IPS DF 19.7 (cell line): ENCODE measurements at regions not wholly inside any gene's neighbourhood (a gene's known extent, or its start where the extent isn't known, plus 50 kb on each side); places are given as distances from the start of the nearest gene placed in this dataset.

Source experiments
- DNase-seq: peaks from one replicate; pipeline ENCODE4 v3.0.0-alpha.2; 2013; ENCODE audit warnings: low read depth, low spot score

DNA sequence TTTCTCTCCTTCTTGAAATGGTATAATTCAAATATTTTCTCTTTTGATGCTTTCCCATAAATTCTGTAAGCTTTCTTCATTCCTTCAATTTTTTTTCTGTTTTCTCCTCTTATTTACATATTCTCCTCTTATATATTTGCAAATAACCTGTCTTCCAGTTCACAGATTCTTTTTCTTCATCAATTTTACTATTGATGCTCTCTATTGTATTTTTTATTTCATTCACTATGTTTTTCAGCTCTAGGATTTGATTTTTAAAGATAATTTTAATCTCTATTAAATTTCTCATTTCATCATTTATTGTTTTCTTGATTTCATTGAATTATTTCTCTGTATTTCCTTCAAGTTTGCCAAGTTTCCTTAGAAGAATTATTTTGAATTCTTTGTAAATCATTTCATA, 54.0 kb upstream of the PRPS1L1 start:
- no peak for DNase-seq

DNA sequence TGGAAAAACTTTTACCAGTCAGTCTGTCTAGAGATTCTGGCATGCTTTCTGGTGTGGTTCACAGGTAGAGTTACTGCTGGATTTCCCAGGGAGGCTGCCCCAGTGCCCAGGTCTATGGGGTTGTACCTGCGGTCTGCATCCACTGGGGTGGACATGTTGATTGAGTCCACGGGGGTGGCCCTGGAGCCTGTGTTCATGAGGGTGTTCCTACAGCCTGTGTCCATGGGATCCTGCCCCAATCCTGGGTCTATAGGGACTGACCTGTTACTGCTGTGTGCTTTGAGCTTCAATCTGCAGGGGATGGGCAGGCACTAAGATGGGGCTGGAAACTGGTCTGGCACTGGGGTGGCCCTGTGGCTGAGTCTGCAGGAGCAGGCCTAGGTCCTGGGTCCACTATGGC, 54.5 kb upstream of the PRPS1L1 start:
- DNase-seq = no peak

DNA sequence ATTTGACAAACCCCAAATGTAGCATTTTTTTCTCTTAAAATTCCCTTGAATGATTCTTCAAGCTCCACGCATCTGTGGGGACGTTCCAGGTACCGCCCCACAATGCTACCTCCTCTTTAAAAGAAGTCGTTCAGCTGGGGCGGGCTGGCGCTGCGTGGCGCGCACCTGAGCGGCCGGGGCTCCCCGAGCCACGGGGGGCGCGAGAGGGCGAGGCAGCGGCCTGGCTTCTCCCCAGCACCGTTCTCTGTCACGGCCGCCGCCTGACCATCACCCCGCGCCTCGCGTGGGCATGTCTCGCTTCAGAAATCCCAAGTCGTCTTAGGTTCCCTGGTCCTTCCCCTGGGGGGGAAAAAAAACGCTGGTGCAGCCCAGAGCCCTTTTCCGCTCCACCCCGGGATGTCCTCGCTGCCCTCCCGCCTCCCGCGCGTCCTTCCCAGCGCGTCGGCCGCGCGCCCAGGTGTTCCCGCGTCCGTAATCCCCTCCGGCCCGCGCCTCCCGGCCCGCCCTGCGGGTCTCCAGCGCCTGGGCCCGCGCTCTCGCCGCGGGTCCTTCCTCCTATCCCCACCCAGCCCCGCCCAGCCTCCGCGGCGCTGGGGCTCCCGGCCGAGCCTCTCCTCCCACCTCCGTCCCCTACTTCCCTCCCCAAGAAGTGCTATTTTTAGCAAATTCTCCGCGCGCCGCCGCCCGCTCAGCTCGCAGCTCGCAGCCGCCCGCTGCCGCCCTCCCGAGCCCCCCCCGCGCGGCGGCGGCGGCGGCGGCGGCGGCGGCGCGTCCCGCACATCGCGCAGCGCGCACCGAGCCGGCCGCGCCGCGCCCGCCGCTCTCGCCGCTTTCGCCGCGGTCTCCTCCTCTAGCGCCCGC, 58.7 kb upstream of the PRPS1L1 start:
- DNase-seq = no peak

DNA sequence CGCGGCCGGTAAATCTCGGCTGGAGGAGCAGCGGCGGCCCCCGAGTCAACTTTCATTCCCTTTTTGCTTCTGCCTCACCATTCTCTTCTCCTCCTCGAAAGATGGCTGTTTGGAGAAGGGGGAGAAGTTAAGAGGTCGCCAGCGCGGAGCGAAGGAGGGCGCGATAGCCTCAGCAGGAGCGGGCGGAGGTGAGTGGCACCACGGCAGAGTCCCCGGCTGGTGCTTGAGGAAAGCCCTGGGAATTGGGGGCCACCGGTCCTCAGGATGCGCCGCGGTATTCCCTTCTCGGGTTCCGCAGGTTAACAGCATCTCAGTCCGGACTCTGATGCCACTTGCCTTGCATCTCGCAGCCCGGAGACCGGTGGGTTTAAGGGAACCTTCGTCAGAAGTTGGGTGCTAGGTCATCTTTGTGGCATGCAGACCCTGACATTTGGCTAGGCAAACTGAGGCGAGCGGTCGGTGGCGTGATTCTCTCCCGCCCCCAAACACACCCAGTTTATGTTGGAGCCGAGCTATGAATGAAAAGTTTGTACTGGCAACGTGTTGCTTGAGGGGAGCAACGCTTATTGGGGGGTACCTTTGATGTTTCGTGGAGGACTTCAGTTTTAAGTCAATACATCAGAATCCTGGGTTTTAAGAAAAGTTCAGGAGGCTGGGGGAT, 59.5 kb upstream of the PRPS1L1 start:
- DNase-seq = no peak

DNA sequence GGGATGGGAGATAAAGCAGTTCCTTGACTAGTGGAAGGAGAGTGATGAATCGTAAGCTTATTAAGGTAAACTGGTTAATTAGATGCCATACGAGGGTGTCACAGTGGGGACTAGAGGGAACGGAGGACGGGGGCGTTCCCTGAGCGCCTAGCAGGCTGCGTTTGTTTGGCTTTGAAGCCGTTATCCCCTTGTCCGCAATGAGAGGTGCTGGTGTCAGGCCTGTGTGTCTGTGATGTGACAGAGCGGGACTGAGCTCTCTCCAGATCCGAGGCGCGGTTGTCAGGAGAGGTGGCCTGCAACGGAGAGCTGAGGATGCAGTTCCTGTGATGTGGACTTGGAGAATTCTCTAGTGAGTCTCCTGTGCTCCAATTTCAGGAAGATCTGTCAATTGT, 60.0 kb upstream of the PRPS1L1 start:
- no peak for DNase-seq

DNA sequence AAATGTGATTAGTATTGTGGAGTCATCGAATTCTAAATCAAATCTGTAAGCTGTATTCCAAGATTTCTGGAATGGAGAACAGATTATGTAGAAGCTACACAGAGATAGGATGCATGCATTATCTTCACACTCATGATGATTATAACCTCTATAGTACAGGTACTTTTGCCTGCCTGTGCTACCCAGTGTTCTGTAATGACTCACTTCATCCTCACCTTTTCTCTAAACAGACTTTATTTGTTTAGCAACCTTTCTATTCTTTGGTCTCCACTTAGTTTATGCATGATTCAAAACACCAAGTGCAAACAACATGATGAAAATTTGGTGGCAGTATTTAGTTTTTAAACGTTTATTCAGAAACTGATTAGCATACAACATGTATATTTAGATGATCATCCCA, 68.4 kb upstream of the PRPS1L1 start:
- DNase-seq = no peak

DNA sequence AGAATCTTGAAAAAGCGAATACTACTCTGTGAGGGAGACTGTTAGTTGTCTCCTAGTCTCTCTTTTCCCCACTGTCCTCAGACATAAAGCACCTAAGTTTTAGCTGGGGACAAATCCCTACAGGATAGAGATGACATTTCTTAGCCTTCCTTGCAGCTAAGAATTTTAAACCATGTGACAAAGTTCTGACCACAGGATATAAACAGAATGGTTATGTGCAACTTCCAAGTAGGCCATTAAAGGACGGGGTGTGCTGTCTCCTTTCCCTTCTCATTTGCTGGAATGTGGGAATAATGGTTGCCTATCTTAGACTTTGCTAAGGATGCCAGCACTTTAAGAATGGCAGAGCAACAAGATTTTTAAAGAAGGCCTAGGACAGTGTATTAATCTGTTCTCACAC, 74.9 kb upstream of the PRPS1L1 start:
- DNase-seq = no peak

DNA sequence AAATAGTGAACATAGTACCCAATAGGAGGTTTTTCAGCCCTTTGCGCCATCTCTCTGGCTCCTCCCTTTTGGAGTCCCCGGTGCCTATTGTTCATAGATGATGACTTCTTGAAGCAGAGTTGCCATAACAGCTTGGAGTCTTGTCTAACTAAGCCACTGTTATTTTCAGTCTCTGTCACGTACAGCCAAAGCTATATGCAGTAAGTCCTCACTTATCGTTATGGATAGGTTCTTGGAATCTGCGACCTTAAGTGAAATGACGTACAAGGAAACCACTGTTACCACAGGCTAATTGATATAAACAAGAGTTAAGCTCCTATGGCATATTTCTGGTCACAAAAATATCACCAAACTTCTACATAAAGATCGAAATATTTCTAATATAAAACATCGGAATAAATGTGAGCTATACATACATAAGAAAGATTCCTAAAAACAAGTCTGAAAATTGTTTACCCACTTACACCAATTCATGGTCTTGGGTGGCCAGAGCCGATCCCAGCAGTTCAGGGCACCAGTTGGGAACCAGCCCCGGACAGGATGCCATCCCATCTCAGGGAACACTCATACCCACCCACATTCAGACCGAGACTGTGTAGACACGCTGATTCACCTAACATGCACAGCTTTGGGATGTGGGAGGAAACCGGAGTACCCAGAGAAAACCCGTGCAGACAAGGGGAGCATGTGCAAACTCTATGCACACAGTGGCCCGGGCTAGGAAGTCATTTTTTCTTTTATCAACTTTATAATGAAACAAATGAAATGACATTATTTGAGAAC, 76.0 kb upstream of the PRPS1L1 start:
- DNase-seq = no peak

DNA sequence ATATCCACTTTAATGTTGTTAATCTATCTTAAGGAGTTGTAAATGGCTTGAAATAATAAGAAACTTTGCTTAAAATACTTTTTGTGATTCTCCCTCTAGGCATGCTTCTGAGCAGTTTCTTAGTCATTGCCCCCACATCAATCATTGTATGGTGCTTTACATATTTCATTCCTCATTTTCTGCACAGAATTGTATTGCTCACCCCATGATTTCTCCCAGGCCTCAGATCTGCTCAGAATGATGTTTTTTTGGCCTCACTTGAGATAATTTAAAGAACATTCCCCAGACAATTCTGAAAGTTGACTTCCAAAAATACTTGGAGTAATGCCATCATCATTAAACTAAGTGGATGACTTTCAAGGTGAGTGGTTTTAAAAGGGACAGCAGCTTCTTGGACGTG, 82.1 kb upstream of the PRPS1L1 start:
- DNase-seq = no peak

DNA sequence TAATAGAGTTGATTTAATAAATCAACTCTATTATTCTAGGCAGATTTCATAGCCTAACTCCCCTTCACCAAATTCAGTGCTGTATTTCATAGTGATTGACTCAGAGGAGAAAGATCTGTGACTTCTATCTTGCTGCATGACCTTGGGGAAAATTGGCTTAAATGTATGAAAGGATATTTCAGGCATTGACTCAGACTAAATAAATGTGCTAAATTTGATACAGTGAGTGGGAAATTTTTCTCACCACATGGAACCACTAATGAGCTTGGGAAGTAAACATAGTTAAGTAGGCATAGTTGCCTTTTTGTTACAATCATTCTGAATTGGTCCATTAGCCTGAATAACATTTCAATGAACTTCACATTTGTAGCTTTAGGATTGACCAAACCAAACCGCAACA, 89.0 kb upstream of the PRPS1L1 start:
- DNase-seq = no peak

DNA sequence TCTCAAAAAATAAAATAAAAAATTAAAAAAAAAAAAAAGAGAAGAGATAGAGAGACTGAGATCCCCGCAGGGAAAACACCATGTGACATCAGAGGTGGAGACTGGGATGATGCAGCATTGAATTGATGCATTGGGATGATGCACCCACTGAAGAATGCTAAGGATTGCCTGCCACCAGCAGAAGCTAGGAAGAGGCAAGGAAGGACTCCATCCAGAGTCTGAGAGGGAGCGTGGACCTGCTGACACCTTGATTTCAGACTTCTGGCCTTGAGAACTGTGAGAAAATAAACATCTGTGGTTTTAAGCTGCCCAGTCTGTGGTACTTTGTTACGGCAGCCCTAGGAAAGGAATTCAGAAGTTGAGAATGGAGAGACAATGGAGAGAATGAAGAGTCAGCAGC, 89.8 kb upstream of the PRPS1L1 start:
- DNase-seq = no peak

DNA sequence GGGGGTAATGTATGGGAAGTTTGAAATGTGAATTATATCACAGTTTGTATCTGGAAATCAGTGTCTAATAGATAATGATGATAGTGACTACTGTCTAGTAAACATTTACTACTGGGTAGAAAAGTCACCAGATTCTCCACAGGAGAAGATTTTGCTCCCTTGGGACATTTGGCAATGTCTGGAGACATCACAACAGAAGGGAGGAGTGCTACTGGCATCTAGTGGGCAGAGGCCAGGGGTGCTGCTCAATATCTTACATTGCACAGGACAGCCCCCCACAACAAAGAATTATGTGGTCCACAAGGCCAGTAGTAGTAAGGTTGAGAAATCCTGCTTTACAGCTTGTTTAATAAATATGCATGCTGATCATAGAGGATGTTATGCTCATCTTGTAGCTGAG, 92.3 kb upstream of the PRPS1L1 start:
- no peak for DNase-seq

DNA sequence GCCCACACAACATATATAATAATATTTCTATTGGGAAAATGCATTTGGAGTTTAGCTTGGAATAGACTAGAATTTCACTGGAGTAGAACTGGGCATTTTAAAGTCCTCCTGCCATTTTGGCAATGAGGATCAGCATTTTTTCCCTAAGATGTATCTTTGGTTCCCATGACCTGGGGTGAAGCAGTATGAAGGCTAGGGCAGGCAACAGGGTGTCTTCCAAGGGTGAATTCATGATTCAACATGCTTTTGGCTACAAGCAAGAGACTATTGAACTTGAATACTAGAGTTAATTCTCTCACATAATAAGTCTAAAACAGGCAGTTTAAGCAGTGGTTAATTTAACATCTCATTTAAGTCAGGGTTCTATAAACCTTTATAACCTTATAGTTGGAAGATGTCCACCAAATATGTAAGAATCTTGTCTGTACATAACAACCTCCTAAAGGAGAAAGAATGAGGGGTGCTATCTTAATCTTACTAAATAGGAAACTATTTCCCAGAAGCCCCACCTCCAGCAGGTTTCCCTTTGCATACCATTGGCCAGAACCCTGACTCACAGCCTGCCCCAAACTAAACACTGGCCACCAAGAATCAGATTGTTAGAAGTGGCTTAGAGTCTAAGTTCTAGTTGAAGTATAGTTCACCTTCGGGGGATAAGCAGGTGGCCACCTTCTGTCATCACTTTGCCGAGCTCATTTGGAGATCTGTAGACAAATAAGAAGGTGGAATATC, 96.0 kb upstream of the PRPS1L1 start:
- DNase-seq = no peak

DNA sequence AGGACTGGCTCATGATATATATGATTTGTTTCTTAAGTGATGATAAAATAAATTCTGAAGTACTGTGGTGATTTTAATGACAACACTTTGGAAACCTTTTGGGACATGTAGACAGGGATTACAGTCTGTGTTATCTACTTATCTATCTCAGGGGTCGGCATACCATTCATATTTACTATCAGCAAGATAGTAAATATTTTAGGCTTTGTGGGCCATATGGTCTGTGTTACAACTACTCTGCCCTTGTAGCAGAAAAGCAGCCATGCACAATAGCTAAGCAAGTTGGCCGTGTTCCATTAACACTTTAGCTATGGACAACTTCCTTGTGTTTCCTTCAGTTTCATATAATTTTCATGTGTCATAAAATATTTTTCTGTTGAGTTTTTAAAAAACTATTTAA, 97.8 kb upstream of the PRPS1L1 start:
- no peak for DNase-seq

DNA sequence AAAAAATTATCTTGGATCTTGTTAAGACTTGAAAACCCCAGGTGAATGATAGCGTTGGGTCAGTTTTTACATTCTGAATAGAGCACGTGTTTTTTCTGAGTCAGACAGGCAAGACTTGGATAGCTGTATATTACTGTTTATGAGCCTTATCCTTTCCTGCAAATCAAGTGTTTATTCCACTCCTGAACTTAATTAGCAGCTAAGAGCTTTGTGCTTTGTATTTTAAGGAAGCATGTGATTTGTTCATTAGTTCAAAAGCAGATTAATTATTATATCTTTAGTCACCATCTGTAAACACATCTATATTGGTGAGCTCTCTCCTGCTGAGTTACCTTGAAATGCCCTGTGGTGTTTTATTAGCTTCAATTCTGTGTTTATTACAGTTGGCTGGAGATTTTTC, 98.6 kb upstream of the PRPS1L1 start:
- DNase-seq = no peak

DNA sequence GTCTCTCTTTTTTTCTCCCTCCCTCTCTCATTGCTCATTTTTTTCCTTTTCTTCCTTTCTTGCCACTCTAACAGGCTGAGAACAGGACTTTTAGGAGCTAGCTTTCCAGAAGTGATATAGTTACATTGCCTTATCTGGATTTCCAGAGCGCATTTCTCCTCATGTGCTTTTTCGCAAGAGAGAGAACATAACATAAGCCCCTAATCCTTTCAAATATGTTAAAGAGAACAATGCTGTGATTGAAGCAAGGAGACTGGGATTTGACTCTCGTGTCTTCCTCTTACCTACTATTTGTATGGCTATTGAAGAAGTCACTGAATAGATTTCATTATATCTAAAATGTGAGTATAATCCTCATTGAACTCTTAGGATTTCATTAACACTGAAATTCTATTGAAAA, 101.2 kb upstream of the PRPS1L1 start:
- no peak for DNase-seq

DNA sequence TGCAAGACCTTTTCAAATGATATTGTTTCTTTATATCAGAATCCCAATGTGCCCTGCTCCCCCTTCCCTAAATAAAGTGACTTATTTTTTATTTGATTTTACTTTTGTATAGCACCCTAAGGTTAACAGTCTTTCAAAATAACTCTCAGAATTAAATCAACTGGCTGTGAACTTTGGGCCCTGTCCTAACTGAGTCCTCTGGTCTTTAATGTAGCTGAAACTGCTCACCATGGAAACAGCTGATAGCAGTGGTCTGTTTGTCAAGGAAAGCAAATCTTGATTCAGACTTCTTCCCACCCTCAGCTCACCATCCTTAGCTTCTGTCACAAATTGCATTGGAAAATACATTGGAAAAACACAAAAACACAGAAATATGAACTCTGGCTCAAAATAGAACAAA, 105.2 kb upstream of the PRPS1L1 start:
- no peak for DNase-seq

DNA sequence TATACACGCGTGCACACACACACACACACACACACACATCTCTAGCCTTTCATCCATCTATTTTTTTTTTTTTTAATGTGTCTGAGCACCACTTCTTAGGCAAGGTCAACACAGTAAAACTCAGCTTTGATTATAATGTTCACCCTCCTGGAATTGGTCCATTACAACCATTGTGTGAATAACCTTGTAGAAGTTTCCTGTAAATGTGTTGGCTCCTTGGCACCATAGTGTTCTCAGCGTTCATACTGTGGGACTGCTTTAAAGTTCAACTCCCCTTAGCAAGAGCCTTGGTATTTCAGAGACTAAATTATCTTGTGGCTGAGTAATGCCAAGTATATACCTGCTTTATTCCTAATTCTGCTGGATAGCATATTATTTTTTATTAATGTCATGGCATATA, 106.3 kb upstream of the PRPS1L1 start:
- DNase-seq = no peak

DNA sequence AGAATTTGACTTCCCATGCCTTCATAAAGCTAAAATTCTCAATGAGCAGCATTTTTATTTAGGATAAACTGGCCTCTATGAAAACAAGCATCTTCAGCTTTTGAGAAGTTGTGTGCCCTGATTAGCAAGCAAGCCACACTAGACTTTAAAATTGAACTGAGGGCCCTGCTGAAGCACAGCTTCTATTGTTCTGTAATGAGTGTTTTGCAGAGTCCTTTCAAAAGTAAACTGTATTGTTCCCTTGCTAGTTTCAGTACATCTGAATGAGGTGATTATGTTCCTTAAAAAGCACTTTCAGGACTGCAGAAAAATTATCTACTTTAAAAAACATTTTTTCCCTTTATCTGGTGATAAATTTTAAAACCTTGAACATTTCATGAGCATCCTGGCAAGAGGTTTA, 113.3 kb upstream of the PRPS1L1 start:
- no peak for DNase-seq

DNA sequence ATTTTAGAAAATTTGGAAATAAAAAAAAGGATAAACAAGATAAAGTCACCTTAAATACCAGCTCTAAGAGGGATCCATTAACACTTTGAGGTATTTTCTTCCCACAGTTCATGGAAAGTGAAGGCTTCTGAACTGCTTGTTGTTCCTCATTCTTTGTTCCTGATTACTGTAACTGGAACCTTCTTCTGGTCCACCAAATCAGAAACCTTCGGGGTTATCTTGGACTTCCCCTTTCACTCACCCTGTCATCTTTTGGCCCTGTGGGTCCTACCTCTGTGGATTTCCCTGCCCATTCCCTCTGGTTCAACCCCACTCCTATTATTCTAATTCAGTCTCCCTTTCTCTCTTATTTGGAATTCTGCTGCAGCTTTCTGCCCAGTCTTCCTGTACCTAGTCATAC, 116.5 kb upstream of the PRPS1L1 start:
- DNase-seq = no peak

DNA sequence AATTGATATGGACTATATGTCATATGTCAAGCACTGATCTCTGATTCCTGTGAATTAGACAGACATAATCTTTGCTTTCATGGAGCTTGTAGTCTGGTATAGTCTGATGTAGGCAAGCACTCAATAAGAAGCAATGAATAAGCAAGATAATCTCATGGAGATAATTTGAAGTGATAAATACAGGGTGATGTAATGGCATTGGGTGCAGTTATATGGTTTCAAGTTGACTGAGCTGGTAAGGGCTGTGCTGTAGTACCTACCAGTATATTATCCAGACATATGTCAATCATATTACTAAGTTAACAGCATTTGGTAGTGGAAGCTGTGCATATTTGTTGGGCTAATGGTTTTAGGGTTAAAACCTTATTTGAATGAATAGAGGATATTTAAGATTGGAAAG, 117.5 kb upstream of the PRPS1L1 start:
- DNase-seq = no peak

DNA sequence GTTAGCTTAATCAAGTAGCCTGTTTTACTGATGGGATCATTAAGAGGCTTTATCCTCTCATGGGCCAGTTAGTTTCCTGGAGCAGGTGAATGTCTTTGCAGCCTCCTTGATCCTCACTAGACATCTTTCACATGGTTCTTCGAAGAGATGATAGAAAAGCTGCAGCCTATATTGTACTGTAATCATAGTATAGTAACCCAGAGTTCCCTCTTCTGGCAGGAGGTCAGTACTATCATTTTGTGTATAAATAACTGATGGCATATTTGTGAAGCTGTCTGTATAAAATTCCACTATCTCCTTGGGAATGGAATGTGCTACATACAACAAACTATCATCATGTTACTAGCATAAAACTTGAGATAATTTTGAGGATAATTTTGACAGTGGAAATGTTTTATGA, 123.8 kb upstream of the PRPS1L1 start:
- DNase-seq = no peak
